ENCODE measurements at regions not wholly inside any gene's neighbourhood (a gene's known extent, or its start where the extent isn't known, plus 50 kb on each side); places are given as distances from the start of the nearest gene placed in this dataset.

- TF ChIP-seq, protein P1, sequence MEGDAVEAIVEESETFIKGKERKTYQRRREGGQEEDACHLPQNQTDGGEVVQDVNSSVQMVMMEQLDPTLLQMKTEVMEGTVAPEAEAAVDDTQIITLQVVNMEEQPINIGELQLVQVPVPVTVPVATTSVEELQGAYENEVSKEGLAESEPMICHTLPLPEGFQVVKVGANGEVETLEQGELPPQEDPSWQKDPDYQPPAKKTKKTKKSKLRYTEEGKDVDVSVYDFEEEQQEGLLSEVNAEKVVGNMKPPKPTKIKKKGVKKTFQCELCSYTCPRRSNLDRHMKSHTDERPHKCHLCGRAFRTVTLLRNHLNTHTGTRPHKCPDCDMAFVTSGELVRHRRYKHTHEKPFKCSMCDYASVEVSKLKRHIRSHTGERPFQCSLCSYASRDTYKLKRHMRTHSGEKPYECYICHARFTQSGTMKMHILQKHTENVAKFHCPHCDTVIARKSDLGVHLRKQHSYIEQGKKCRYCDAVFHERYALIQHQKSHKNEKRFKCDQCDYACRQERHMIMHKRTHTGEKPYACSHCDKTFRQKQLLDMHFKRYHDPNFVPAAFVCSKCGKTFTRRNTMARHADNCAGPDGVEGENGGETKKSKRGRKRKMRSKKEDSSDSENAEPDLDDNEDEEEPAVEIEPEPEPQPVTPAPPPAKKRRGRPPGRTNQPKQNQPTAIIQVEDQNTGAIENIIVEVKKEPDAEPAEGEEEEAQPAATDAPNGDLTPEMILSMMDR (conservative IDR thresholded peaks at IDR 0.05; ENCODE audit: low read length) = no peak
- no peak for TF ChIP-seq EZH2phosphoT487 (IDR thresholded peaks at IDR 0.05; ENCODE audit: borderline replicate concordance)
These were observed 610.6 kb downstream of the HDGFL1 start for GRCh38 chr6:23179994-23180393.

Measured in Loucy (cell line).